ENCODE measurements at regions not wholly inside any gene's neighbourhood (a gene's known extent, or its start where the extent isn't known, plus 50 kb on each side); places are given as distances from the start of the nearest gene placed in this dataset.
A peak's percentile ranks its signal among the peaks of the same experiment; 100 is the strongest.

GRCh38 chr22:27637604-27638003, 164.0 kb downstream of the MN1 start:
- Histone ChIP-seq H3K4me1 (ENCODE audit: control insufficient read depth, insufficient read depth, low read length) (peaks cover 75% of the 10 kb centered on the region), H3K4me3 (ENCODE audit: low read length) (no peak overlapping the region), H3K27ac (ENCODE audit: low read length) (peak overlapping the region; percentile 85)

GRCh38 chr22:27638329-27639233, 163.0 kb downstream of the MN1 start:
- WGBS (ENCODE audit: insufficient coverage): 44% methylated on average over 19 of the region's 25 CpGs
- peaks cover 69% of the 10 kb centered on the region for H3K4me1 ChIP-seq (ENCODE audit: control insufficient read depth, insufficient read depth, low read length)
- no peaks in the 10 kb centered on the region for H3K9me3 ChIP-seq (replicated peaks; ENCODE audit: control insufficient read depth, low read depth, low read length)
- DNase-seq: no peak
- H3K27ac ChIP-seq (ENCODE audit: low read length): peak overlapping the region; percentile 45
- H3K36me3 ChIP-seq (ENCODE audit: control insufficient read depth, insufficient read depth, low read length): no peaks in the 10 kb centered on the region
- H3K4me3 ChIP-seq (ENCODE audit: low read length): no peak overlapping the region
- H3K27me3 ChIP-seq (ENCODE audit: control insufficient read depth, insufficient read depth, low read length): peaks cover 5% of the 10 kb centered on the region

More at GRCh38 chr22:27637604-27638003, 164.0 kb downstream of the MN1 start:
- H3K36me3 ChIP-seq (ENCODE audit: control insufficient read depth, insufficient read depth, low read length): no peaks in the 10 kb centered on the region
- no peak for DNase-seq
- H3K27me3 ChIP-seq (ENCODE audit: control insufficient read depth, insufficient read depth, low read length): peaks cover 5% of the 10 kb centered on the region
- WGBS (ENCODE audit: insufficient coverage): 54% methylated on average over 3 of the region's 3 CpGs
- no peaks in the 10 kb centered on the region for H3K9me3 ChIP-seq (replicated peaks; ENCODE audit: control insufficient read depth, low read depth, low read length)

- H3K4me1 ChIP-seq (ENCODE audit: control insufficient read depth, insufficient read depth, low read length): peaks cover 67% of the 10 kb centered on the region
Observed at GRCh38 chr22:27639248-27640086, 162.1 kb downstream of the MN1 start.

GRCh38 chr22:27641049-27641795, 160.3 kb downstream of the MN1 start:
- H3K4me3 ChIP-seq (ENCODE audit: low read length): no peak overlapping the region
- H3K36me3 ChIP-seq (ENCODE audit: control insufficient read depth, insufficient read depth, low read length): no peaks in the 10 kb centered on the region
- 50% methylated on average over 3 of the region's 8 CpGs for WGBS (ENCODE audit: insufficient coverage)
- peaks cover 59% of the 10 kb centered on the region for H3K4me1 ChIP-seq (ENCODE audit: control insufficient read depth, insufficient read depth, low read length)
- peak; percentile 52 for DNase-seq
- H3K27me3 ChIP-seq (ENCODE audit: control insufficient read depth, insufficient read depth, low read length): peaks cover 8% of the 10 kb centered on the region
- H3K27ac ChIP-seq (ENCODE audit: low read length): peak overlapping the region; percentile 85
- H3K9me3 ChIP-seq (replicated peaks; ENCODE audit: control insufficient read depth, low read depth, low read length): no peaks in the 10 kb centered on the region

More at GRCh38 chr22:27639248-27640086, 162.1 kb downstream of the MN1 start:
- H3K27me3 ChIP-seq (ENCODE audit: control insufficient read depth, insufficient read depth, low read length): peaks cover 5% of the 10 kb centered on the region
- no peaks in the 10 kb centered on the region for H3K9me3 ChIP-seq (replicated peaks; ENCODE audit: control insufficient read depth, low read depth, low read length)
- no peaks in the 10 kb centered on the region for H3K36me3 ChIP-seq (ENCODE audit: control insufficient read depth, insufficient read depth, low read length)
- H3K27ac ChIP-seq (ENCODE audit: low read length): peak overlapping the region; percentile 45
- H3K4me3 ChIP-seq (ENCODE audit: low read length): no peak overlapping the region
- DNase-seq: peak; percentile 83
- WGBS (ENCODE audit: insufficient coverage): 18% methylated on average over 15 of the region's 19 CpGs

GRCh38 chr22:27642104-27642800, 159.3 kb downstream of the MN1 start:
- H3K4me1 ChIP-seq (ENCODE audit: control insufficient read depth, insufficient read depth, low read length): peaks cover 49% of the 10 kb centered on the region
- DNase-seq: peak; percentile 56
- H3K4me3 ChIP-seq (ENCODE audit: low read length): no peak overlapping the region
- no peaks in the 10 kb centered on the region for H3K36me3 ChIP-seq (ENCODE audit: control insufficient read depth, insufficient read depth, low read length)
- peak overlapping the region; percentile 85 for H3K27ac ChIP-seq (ENCODE audit: low read length)
- H3K27me3 ChIP-seq (ENCODE audit: control insufficient read depth, insufficient read depth, low read length): peaks cover 4% of the 10 kb centered on the region
- no peaks in the 10 kb centered on the region for H3K9me3 ChIP-seq (replicated peaks; ENCODE audit: control insufficient read depth, low read depth, low read length)
- WGBS (ENCODE audit: insufficient coverage): 68% methylated on average over 26 of the region's 28 CpGs

GRCh38 chr22:27643907-27644306, 157.6 kb downstream of the MN1 start:
- WGBS (ENCODE audit: insufficient coverage): 93% methylated on average over 9 of the region's 13 CpGs
- Histone ChIP-seq H3K9me3 (replicated peaks; ENCODE audit: control insufficient read depth, low read depth, low read length) (no peaks in the 10 kb centered on the region), H3K36me3 (ENCODE audit: control insufficient read depth, insufficient read depth, low read length) (no peaks in the 10 kb centered on the region), H3K27ac (ENCODE audit: low read length) (no peak overlapping the region), H3K4me1 (ENCODE audit: control insufficient read depth, insufficient read depth, low read length) (peaks cover 33% of the 10 kb centered on the region), H3K27me3 (ENCODE audit: control insufficient read depth, insufficient read depth, low read length) (peaks cover 5% of the 10 kb centered on the region), H3K4me3 (ENCODE audit: low read length) (no peak overlapping the region)
- DNase-seq: no peak

- no peak for DNase-seq
- Histone ChIP-seq H3K27me3 (ENCODE audit: control insufficient read depth, insufficient read depth, low read length) (peaks cover 5% of the 10 kb centered on the region), H3K4me1 (ENCODE audit: control insufficient read depth, insufficient read depth, low read length) (peaks cover 26% of the 10 kb centered on the region), H3K36me3 (ENCODE audit: control insufficient read depth, insufficient read depth, low read length) (no peaks in the 10 kb centered on the region), H3K9me3 (replicated peaks; ENCODE audit: control insufficient read depth, low read depth, low read length) (no peaks in the 10 kb centered on the region), H3K27ac (ENCODE audit: low read length) (no peak overlapping the region), H3K4me3 (ENCODE audit: low read length) (no peak overlapping the region)
- 86% methylated on average over 1 of the region's 7 CpGs for WGBS (ENCODE audit: insufficient coverage)
Observed at GRCh38 chr22:27644566-27644965, 157.0 kb downstream of the MN1 start.

- H3K27ac ChIP-seq (ENCODE audit: low read length): no peak overlapping the region
- no peak for DNase-seq
Observed at GRCh38 chr22:27647540-27647939, 154.0 kb downstream of the MN1 start.

GRCh38 chr22:27648074-27648473, 153.5 kb downstream of the MN1 start:
- Histone ChIP-seq H3K4me1 (ENCODE audit: control insufficient read depth, insufficient read depth, low read length) (peaks cover 20% of the 10 kb centered on the region), H3K27me3 (ENCODE audit: control insufficient read depth, insufficient read depth, low read length) (peaks cover 5% of the 10 kb centered on the region), H3K27ac (ENCODE audit: low read length) (no peak overlapping the region), H3K36me3 (ENCODE audit: control insufficient read depth, insufficient read depth, low read length) (no peaks in the 10 kb centered on the region), H3K9me3 (replicated peaks; ENCODE audit: control insufficient read depth, low read depth, low read length) (no peaks in the 10 kb centered on the region), H3K4me3 (ENCODE audit: low read length) (no peak overlapping the region)
- WGBS (ENCODE audit: insufficient coverage): no CpG with 5 or more reads among the region's 3 CpGs
- no peak for DNase-seq

More at GRCh38 chr22:27647540-27647939, 154.0 kb downstream of the MN1 start:
- WGBS (ENCODE audit: insufficient coverage): no CpG with 5 or more reads among the region's 3 CpGs
- Histone ChIP-seq H3K27me3 (ENCODE audit: control insufficient read depth, insufficient read depth, low read length) (peaks cover 5% of the 10 kb centered on the region), H3K4me3 (ENCODE audit: low read length) (no peak overlapping the region), H3K36me3 (ENCODE audit: control insufficient read depth, insufficient read depth, low read length) (no peaks in the 10 kb centered on the region), H3K9me3 (replicated peaks; ENCODE audit: control insufficient read depth, low read depth, low read length) (no peaks in the 10 kb centered on the region), H3K4me1 (ENCODE audit: control insufficient read depth, insufficient read depth, low read length) (peaks cover 25% of the 10 kb centered on the region)
